ENCODE measurements at regions not wholly inside any gene's neighbourhood (a gene's known extent, or its start where the extent isn't known, plus 50 kb on each side); places are given as distances from the start of the nearest gene placed in this dataset.

GRCh38 chr5:73231246-73231778 lies 58.3 kb downstream of the TMEM174 start:
- DNase-seq (ENCODE audit: low read depth in 3 of 3, low spot score in 1 of 3) = no peak

DNA sequence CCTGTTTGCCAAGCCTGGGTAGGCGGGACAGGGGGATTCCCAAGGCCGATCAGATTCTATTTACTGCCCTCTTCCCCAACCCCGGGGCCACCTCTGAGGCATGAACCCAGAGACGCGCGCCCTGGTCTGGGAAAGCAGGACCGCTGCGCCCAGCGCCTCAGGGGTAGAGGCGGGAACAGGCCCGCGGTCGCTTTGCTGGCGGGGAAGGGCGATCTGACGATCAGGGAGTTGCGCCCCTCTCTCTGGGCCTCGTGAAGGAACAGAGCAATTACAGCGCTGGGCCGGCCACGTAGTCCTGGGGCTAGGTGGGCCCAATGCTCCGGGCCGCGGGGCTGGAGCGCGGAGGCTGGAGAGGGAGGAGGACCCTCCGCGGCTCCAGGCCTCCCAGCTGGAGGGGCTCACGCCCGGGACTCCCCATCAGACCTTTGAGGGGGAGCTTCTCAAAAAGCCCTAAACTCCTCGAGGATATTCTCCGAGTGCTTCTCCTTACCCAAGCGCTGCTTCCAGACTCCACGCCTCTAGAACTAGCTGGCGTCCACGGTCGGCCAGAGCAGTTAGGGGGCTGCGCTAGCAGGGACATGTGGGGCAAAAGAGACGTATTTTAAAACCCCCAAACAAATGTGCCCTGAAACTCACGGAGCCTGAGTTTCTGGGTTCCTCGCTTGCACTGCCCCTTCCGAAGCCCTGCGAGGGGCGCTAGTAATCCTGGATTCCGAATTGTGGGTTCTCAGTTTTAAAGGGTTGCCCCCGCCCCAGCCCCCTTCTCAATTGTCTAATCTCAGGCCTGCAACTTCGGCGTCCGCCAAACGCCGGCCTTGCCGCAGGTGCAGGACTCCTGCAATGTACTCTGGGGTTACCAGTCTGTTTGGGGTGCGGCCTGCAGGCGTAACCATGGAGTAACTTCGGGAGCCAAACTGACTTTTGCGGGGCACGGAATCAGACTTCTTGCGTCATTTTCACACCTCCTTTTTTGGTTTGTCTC lies 57.6 kb downstream of the TMEM174 start:
- DNase-seq (ENCODE audit: low read depth in 3 of 3, low spot score in 1 of 3) = no peak

- no peak for DNase-seq (ENCODE audit: low read depth in 3 of 3, low spot score in 1 of 3)
Measured at GRCh38 chr5:73229271-73229670, 56.3 kb downstream of the TMEM174 start.

DNA sequence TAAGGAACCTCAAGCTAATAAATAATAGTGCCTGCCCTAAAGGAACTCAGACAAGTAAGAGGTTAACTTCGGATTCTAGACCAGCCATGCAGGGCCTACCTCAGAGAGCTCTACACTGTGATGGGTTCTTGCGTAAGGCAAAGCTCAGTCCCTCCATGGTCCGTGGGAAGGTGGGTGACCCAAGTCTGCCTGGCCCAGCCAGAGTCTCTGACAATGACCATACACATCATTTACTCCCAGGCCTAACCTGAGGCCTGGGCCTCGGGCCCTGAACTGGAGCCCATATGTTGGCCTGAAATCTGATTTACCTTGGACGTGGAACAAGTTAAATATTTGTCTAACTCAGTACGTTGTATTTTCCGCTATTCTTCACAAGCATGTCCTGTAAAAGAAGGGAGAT lies 55.1 kb downstream of the TMEM174 start:
- no peak for DNase-seq (ENCODE audit: low read depth in 3 of 3, low spot score in 1 of 3)

Data from stimulated activated CD4-positive, alpha-beta T cell treated with anti-CD3 and anti-CD28 coated beads, TNF-alpha, amount 100 ng/mL, for 1 hour (primary cell).